Endodermal cell (in vitro differentiated cells): ENCODE measurements at regions not wholly inside any gene's neighbourhood (a gene's known extent, or its start where the extent isn't known, plus 50 kb on each side); places are given as distances from the start of the nearest gene placed in this dataset.

Experiments
- DNase-seq: peaks from one replicate; pipeline ENCODE4 v3.0.0-alpha.2; 2017
- H3K27ac ChIP-seq: 2 replicates; pipeline ENCODE4 v1.5.1; 2013; ENCODE audit warnings: mild to moderate bottlenecking, low read depth, low read length, moderate library complexity
- H3K27me3 ChIP-seq: 2 replicates; pipeline ENCODE4 v1.6.1; 2013; ENCODE audit warnings: mild to moderate bottlenecking, low read length, moderate library complexity; ENCODE audit not compliant: insufficient read depth, control insufficient read depth, poor library complexity, severe bottlenecking
- H3K36me3 ChIP-seq: 2 replicates; pipeline ENCODE4 v1.7.0; 2013; ENCODE audit warnings: mild to moderate bottlenecking, low read length, moderate library complexity; ENCODE audit not compliant: control insufficient read depth, insufficient read depth
- H3K4me1 ChIP-seq: one replicate; pipeline ENCODE4 v1.7.0; 2013; ENCODE audit warnings: low read length; ENCODE audit not compliant: control insufficient read depth, insufficient read depth
- H3K4me3 ChIP-seq: 2 replicates; pipeline ENCODE4 v1.5.1; 2013; ENCODE audit warnings: mild to moderate bottlenecking, low read length, moderate library complexity
- H3K9ac ChIP-seq: 2 replicates; pipeline ENCODE4 v1.6.1; 2013; ENCODE audit warnings: mild to moderate bottlenecking, low read length, moderate library complexity; ENCODE audit not compliant: poor library complexity, severe bottlenecking; ENCODE audit errors: extremely low read depth
- H3K9me3 ChIP-seq: 2 replicates; pipeline ENCODE4 v1.6.1; 2013; ENCODE audit warnings: mild to moderate bottlenecking, low read length, moderate library complexity; ENCODE audit not compliant: control insufficient read depth
- H3K27ac Mint-ChIP-seq: 2 replicates; pipeline ENCODE4 v1.8.0; 2020; ENCODE audit warnings: mixed read lengths
- H3K27me3 Mint-ChIP-seq: 2 replicates; pipeline ENCODE4 v1.8.0; 2021; ENCODE audit warnings: mild to moderate bottlenecking, mixed read lengths; ENCODE audit not compliant: insufficient read depth
- H3K36me3 Mint-ChIP-seq: 2 replicates; pipeline ENCODE4 v1.8.0; 2020; ENCODE audit warnings: low read depth, mixed read lengths
- H3K4me1 Mint-ChIP-seq: 2 replicates; pipeline ENCODE4 v1.8.0; 2020; ENCODE audit warnings: mixed read lengths
- H3K4me3 Mint-ChIP-seq: 2 replicates; pipeline ENCODE4 v1.8.0; 2020; ENCODE audit warnings: mild to moderate bottlenecking, moderate library complexity, mixed read lengths
- H3K9me3 Mint-ChIP-seq: 2 replicates; pipeline ENCODE4 v1.8.0; 2020; ENCODE audit warnings: mild to moderate bottlenecking, mixed read lengths
- WGBS, 2 experiments: methylation state at CpG; one replicate each; pipeline versions ENCODE4 v1.1.5 to v1.1.7; 2013; ENCODE audit warnings: missing lambda C conversion rate in 2 of 2, mixed read lengths in 1 of 2; ENCODE audit not compliant: insufficient coverage in 1 of 2, insufficient read length in 1 of 2; 5-methylcytosine and 5-hydroxymethylcytosine counted together
- TF ChIP-seq, protein P1 (sequence below): fragments of 200-600 bp; sonication (generic); conservative IDR thresholded peaks from 2 replicates; pipeline ENCODE4 v1.5.0; 2021; ENCODE audit warnings: antibody characterized with exemption, mild to moderate bottlenecking

DNA sequence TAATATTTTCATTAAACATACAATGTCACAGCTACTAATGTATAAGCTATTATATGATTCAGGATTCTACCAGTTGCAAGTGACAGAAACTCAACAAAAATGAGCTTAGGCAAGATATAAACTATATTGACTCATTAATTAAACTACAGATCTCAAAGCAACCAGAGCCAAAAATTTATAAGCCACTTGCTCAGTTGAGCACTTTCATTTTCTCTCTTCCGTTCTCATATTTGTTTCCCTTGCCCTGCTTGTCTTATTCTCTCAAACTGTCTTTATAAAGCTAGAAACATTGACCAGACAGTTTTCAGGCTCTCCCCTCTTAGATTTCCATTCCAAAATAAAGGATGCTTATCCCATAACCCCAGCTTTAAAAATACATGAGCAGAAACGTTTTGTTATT, 60.2 kb upstream of the DGKB start:
- H3K9me3 Mint-ChIP-seq, result no peaks in the 10 kb centered on the region
- no peak overlapping the region for H3K27ac ChIP-seq
- TF ChIP-seq, protein P1, sequence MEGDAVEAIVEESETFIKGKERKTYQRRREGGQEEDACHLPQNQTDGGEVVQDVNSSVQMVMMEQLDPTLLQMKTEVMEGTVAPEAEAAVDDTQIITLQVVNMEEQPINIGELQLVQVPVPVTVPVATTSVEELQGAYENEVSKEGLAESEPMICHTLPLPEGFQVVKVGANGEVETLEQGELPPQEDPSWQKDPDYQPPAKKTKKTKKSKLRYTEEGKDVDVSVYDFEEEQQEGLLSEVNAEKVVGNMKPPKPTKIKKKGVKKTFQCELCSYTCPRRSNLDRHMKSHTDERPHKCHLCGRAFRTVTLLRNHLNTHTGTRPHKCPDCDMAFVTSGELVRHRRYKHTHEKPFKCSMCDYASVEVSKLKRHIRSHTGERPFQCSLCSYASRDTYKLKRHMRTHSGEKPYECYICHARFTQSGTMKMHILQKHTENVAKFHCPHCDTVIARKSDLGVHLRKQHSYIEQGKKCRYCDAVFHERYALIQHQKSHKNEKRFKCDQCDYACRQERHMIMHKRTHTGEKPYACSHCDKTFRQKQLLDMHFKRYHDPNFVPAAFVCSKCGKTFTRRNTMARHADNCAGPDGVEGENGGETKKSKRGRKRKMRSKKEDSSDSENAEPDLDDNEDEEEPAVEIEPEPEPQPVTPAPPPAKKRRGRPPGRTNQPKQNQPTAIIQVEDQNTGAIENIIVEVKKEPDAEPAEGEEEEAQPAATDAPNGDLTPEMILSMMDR, result no peak
- H3K27me3 Mint-ChIP-seq, result no peaks in the 10 kb centered on the region
- H3K9ac ChIP-seq, result no peak overlapping the region
- no peak overlapping the region for H3K4me3 Mint-ChIP-seq
- 83 to 89% methylated on average over 1 to 2 of the region's 2 CpGs for WGBS, 2 experiments
- peaks cover 10% of the 10 kb centered on the region for H3K4me1 Mint-ChIP-seq
- H3K4me1 ChIP-seq, result no peaks in the 10 kb centered on the region
- no peaks in the 10 kb centered on the region for H3K36me3 Mint-ChIP-seq
- no peak for DNase-seq
- H3K27ac Mint-ChIP-seq, result no peak overlapping the region
- H3K9me3 ChIP-seq, result no peaks in the 10 kb centered on the region
- no peaks in the 10 kb centered on the region for H3K36me3 ChIP-seq
- H3K27me3 ChIP-seq, result no peaks in the 10 kb centered on the region
- no peak overlapping the region for H3K4me3 ChIP-seq

DNA sequence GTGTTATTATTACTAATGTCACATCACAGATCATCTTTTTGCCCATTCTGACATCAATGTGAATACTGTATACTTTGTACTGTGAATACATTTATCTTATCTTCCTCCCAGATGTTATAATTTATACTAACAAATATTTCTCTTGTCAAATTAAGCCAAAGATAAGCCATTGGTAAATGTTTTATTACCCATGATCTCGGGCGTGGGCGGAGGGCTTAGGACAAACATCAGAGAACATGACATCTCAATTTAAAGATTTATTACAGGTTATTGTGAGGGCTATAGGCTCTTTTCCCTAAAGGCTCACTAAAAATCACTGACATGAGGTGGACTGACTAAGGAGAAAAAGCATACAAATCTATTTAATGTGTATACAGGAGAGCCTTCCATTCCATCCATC, 58.2 kb upstream of the DGKB start:
- Mint-ChIP-seq H3K27ac (no peak overlapping the region), H3K4me1 (peaks cover 26% of the 10 kb centered on the region), H3K27me3 (no peaks in the 10 kb centered on the region), H3K4me3 (no peak overlapping the region), H3K36me3 (no peaks in the 10 kb centered on the region), H3K9me3 (no peaks in the 10 kb centered on the region)
- H3K9ac ChIP-seq, result no peak overlapping the region
- H3K4me3 ChIP-seq, result no peak overlapping the region
- no peak for DNase-seq
- H3K27me3 ChIP-seq, result no peaks in the 10 kb centered on the region
- no peaks in the 10 kb centered on the region for H3K9me3 ChIP-seq
- 91% methylated on average over 3 of the region's 3 CpGs; no CpG with 5 or more reads in 1 of the 2 experiments for WGBS, 2 experiments
- H3K4me1 ChIP-seq, result no peaks in the 10 kb centered on the region
- TF ChIP-seq, protein P1, result no peak
- H3K27ac ChIP-seq, result no peak overlapping the region
- no peaks in the 10 kb centered on the region for H3K36me3 ChIP-seq

- Histone ChIP-seq H3K9me3 (no peaks in the 10 kb centered on the region), H3K27me3 (no peaks in the 10 kb centered on the region), H3K27ac (no peak overlapping the region), H3K36me3 (no peaks in the 10 kb centered on the region), H3K9ac (no peak overlapping the region), H3K4me3 (no peak overlapping the region), H3K4me1 (no peaks in the 10 kb centered on the region)
- Mint-ChIP-seq H3K27ac (no peak overlapping the region), H3K4me3 (no peak overlapping the region), H3K4me1 (peaks cover 38% of the 10 kb centered on the region), H3K27me3 (no peaks in the 10 kb centered on the region), H3K36me3 (no peaks in the 10 kb centered on the region), H3K9me3 (no peaks in the 10 kb centered on the region)
- TF ChIP-seq, protein P1, result no peak
- DNase-seq, result no peak
Observed at GRCh38 chr7:14959339-14959738, 56.8 kb upstream of the DGKB start.
